GM19468 (cell line): ENCODE measurements at regions not wholly inside any gene's neighbourhood (a gene's known extent, or its start where the extent isn't known, plus 50 kb on each side); places are given as distances from the start of the nearest gene placed in this dataset.

Experiments
- ATAC-seq: cut with Tn5 transposase; IDR thresholded peaks from one replicate; pipeline ENCODE4 v1.9.1; 2021; ENCODE audit warnings: mild to moderate bottlenecking, moderate library complexity, moderate number of reproducible peaks; ENCODE audit not compliant: unreplicated experiment; ENCODE audit errors: extremely low read depth

- ATAC-seq: no peak
Observed at GRCh38 chr17:12568358-12569251, 97.1 kb upstream of the MYOCD start.

GRCh38 chr17:12571606-12572005, 94.1 kb upstream of the MYOCD start:
- ATAC-seq: no peak

GRCh38 chr17:12574525-12574924, 91.2 kb upstream of the MYOCD start:
- no peak for ATAC-seq

- ATAC-seq: no peak
Observed at GRCh38 chr17:12575641-12576040, 90.0 kb upstream of the MYOCD start.

- ATAC-seq: no peak
Observed at GRCh38 chr17:12579288-12579687, 86.4 kb upstream of the MYOCD start.

GRCh38 chr17:12580640-12581039, 85.0 kb upstream of the MYOCD start:
- no peak for ATAC-seq

GRCh38 chr17:12584727-12585126, 81.0 kb upstream of the MYOCD start:
- no peak for ATAC-seq

GRCh38 chr17:12588531-12588930, 77.2 kb upstream of the MYOCD start:
- ATAC-seq: no peak

- no peak for ATAC-seq
Observed at GRCh38 chr17:12590417-12590816, 75.3 kb upstream of the MYOCD start.

- no peak for ATAC-seq
Observed at GRCh38 chr17:12591021-12591735, 74.5 kb upstream of the MYOCD start.

GRCh38 chr17:12592941-12593340, 72.7 kb upstream of the MYOCD start:
- ATAC-seq: no peak

- ATAC-seq: no peak
Observed at GRCh38 chr17:12596961-12597360, 68.7 kb upstream of the MYOCD start.

- no peak for ATAC-seq
Observed at GRCh38 chr17:12597895-12598294, 67.8 kb upstream of the MYOCD start.

GRCh38 chr17:12599186-12599920, 66.3 kb upstream of the MYOCD start:
- ATAC-seq: no peak

- no peak for ATAC-seq
Observed at GRCh38 chr17:12600349-12600748, 65.3 kb upstream of the MYOCD start.

GRCh38 chr17:12603566-12603965, 62.1 kb upstream of the MYOCD start:
- no peak for ATAC-seq

GRCh38 chr17:12605222-12605621, 60.5 kb upstream of the MYOCD start:
- ATAC-seq: no peak

- no peak for ATAC-seq
Observed at GRCh38 chr17:12613566-12613965, 52.1 kb upstream of the MYOCD start.
